HEK293 (cell line): ENCODE measurements at regions not wholly inside any gene's neighbourhood (a gene's known extent, or its start where the extent isn't known, plus 50 kb on each side); places are given as distances from the start of the nearest gene placed in this dataset.

ENCODE experiments used
- CTCF ChIA-PET: fragments of 350-600 bp; formaldehyde crosslinking; extraction: SDS; loops from one replicate; lab custom pipeline; 2021; ENCODE audit warnings: antibody characterized with exemption; lab: Yijun Ruan, JAX
- POLR2A ChIA-PET: fragments of 300-600 bp; formaldehyde crosslinking; extraction: SDS; loops from one replicate; lab custom pipeline; 2020; ENCODE audit warnings: antibody characterized with exemption, inconsistent platforms; lab: Yijun Ruan, JAX
- H3K27ac ChIP-seq: fragments of 200-500 bp; sonication (Bioruptor generic); 2 replicates; pipeline ENCODE4 v1.5.1; 2014; ENCODE audit warnings: low read depth, low read length, control low read depth, inconsistent platforms; ENCODE audit errors: extremely low read depth
- H3K36me3 ChIP-seq, 2 experiments: fragments of 200-500 bp in 1 of 2; sonication (Bioruptor generic) in 1 of 2; 1 replicate in 1 of 2; 2 replicates in 1 of 2; pipeline ENCODE4 v1.5.1; 2014 to 2017; ENCODE audit warnings: inconsistent platforms in 2 of 2, low read length in 2 of 2; ENCODE audit not compliant: control insufficient read depth in 2 of 2, insufficient read depth in 1 of 2
- H3K4me1 ChIP-seq: fragments of 200-500 bp; sonication (Bioruptor generic); 2 replicates; pipeline ENCODE4 v1.5.1; 2014; ENCODE audit warnings: mild to moderate bottlenecking, low read length, inconsistent platforms; ENCODE audit not compliant: control insufficient read depth, insufficient read depth
- H3K4me3 ChIP-seq: 2 replicates; pipeline ENCODE4 v1.5.1; 2011; ENCODE audit warnings: low read depth, mild to moderate bottlenecking, control low read depth, low read length, moderate library complexity
- H3K9me3 ChIP-seq: fragments of 200-500 bp; sonication (Bioruptor generic); 2 replicates; pipeline ENCODE4 v1.5.1; 2014; ENCODE audit warnings: low read depth, low read length, inconsistent platforms; ENCODE audit not compliant: control insufficient read depth, insufficient read depth
- GLIS1 ChIP-seq: fragments of 450-650 bp; formaldehyde crosslinking; IDR thresholded peaks from 2 replicates; pipeline ENCODE4 v1.5.1; 2016; ENCODE audit warnings: missing biosample characterization, missing genetic modification characterization
- HOXD13 ChIP-seq: sonication (generic); formaldehyde crosslinking; IDR thresholded peaks from 2 replicates; pipeline ENCODE4 v1.8.0; 2022; ENCODE audit warnings: missing genetic modification reagents, borderline replicate concordance
- KLF17 ChIP-seq: fragments of 450-650 bp; formaldehyde crosslinking; IDR thresholded peaks from 2 replicates; pipeline ENCODE4 v1.5.1; 2016; ENCODE audit warnings: missing biosample characterization, missing genetic modification characterization
- PRDM6 ChIP-seq: fragments of 450-650 bp; formaldehyde crosslinking; IDR thresholded peaks from 2 replicates; pipeline ENCODE4 v1.5.1; 2017; ENCODE audit warnings: missing biosample characterization, missing genetic modification characterization
- RBAK ChIP-seq: fragments of 450-650 bp; formaldehyde crosslinking; IDR thresholded peaks from 2 replicates; pipeline ENCODE4 v1.5.1; 2016; ENCODE audit warnings: missing biosample characterization, missing genetic modification characterization
- SALL2 ChIP-seq: fragments of 450-650 bp; formaldehyde crosslinking; IDR thresholded peaks from 2 replicates; pipeline ENCODE4 v1.5.0; 2017; ENCODE audit warnings: missing biosample characterization, mild to moderate bottlenecking, missing genetic modification characterization, borderline replicate concordance
- SCRT2 ChIP-seq: fragments of 450-650 bp; formaldehyde crosslinking; IDR thresholded peaks from 2 replicates; pipeline ENCODE4 v1.5.1; 2016; ENCODE audit warnings: missing biosample characterization, missing genetic modification characterization
- SETDB1 ChIP-seq: IDR thresholded peaks from one replicate; pipeline ENCODE4 v1.6.1; 2017; ENCODE audit warnings: mild to moderate bottlenecking, low read length, moderate library complexity, mixed read lengths; ENCODE audit not compliant: insufficient read length
- TCF7L2 ChIP-seq: IDR thresholded peaks from 2 replicates; pipeline ENCODE4 v1.6.1; 2011; ENCODE audit warnings: low read depth, mild to moderate bottlenecking, inconsistent platforms, low read length, moderate library complexity, borderline replicate concordance
- ZFP69B ChIP-seq: fragments of 450-650 bp; formaldehyde crosslinking; IDR thresholded peaks from 2 replicates; pipeline ENCODE4 v1.5.1; 2016; ENCODE audit warnings: missing biosample characterization, missing genetic modification characterization
- ZNF169 ChIP-seq: fragments of 450-650 bp; formaldehyde crosslinking; IDR thresholded peaks from 2 replicates; pipeline ENCODE4 v1.5.1; 2016; ENCODE audit warnings: missing biosample characterization, missing genetic modification characterization
- ZNF223 ChIP-seq: fragments of 450-650 bp; formaldehyde crosslinking; IDR thresholded peaks from 2 replicates; pipeline ENCODE4 v1.5.1; 2016; ENCODE audit warnings: missing biosample characterization, missing genetic modification characterization
- ZNF341 ChIP-seq: fragments of 450-650 bp; formaldehyde crosslinking; IDR thresholded peaks from 2 replicates; pipeline ENCODE4; 2016; ENCODE audit warnings: low read depth, missing biosample characterization, missing genetic modification characterization
- ZNF433 ChIP-seq: fragments of 450-650 bp; formaldehyde crosslinking; IDR thresholded peaks from 2 replicates; pipeline ENCODE4 v1.5.1; 2016; ENCODE audit warnings: missing biosample characterization, missing genetic modification characterization, low read depth
- ZNF555 ChIP-seq: fragments of 450-650 bp; formaldehyde crosslinking; conservative IDR thresholded peaks from 2 replicates; pipeline ENCODE4 v1.5.1; 2017; ENCODE audit warnings: missing biosample characterization, mild to moderate bottlenecking, missing genetic modification characterization, inconsistent platforms
- ZNF561 ChIP-seq: fragments of 450-650 bp; IDR thresholded peaks from 2 replicates; pipeline ENCODE4 v1.5.1; 2018; ENCODE audit warnings: missing biosample characterization, missing genetic modification characterization, borderline replicate concordance
- ZNF585B ChIP-seq: fragments of 450-650 bp; formaldehyde crosslinking; IDR thresholded peaks from 2 replicates; pipeline ENCODE4 v1.5.1; 2016; ENCODE audit warnings: missing biosample characterization, missing genetic modification characterization
- ZNF623 ChIP-seq: fragments of 450-650 bp; formaldehyde crosslinking; IDR thresholded peaks from 2 replicates; pipeline ENCODE4 v1.5.1; 2016; ENCODE audit warnings: missing biosample characterization, missing genetic modification characterization
- ZNF658 ChIP-seq: fragments of 450-650 bp; formaldehyde crosslinking; IDR thresholded peaks from 2 replicates; pipeline ENCODE4; 2016; ENCODE audit warnings: missing biosample characterization, missing genetic modification characterization
- ZNF677 ChIP-seq: fragments of 450-650 bp; IDR thresholded peaks from 2 replicates; pipeline ENCODE4 v1.5.0; 2018; ENCODE audit warnings: missing biosample characterization, mild to moderate bottlenecking, missing genetic modification characterization, moderate library complexity
- ZNF776 ChIP-seq: fragments of 450-650 bp; formaldehyde crosslinking; IDR thresholded peaks from 2 replicates; pipeline ENCODE4 v1.5.0; 2017; ENCODE audit warnings: missing biosample characterization, missing genetic modification characterization, borderline replicate concordance
- ZNF785 ChIP-seq: fragments of 450-650 bp; formaldehyde crosslinking; IDR thresholded peaks from 2 replicates; pipeline ENCODE4 v1.5.1; 2016; ENCODE audit warnings: missing biosample characterization, missing genetic modification characterization
- ZNF792 ChIP-seq: fragments of 450-650 bp; formaldehyde crosslinking; IDR thresholded peaks from 2 replicates; pipeline ENCODE4 v1.5.1; 2016; ENCODE audit warnings: missing biosample characterization, missing genetic modification characterization
- ZNF843 ChIP-seq: fragments of 450-650 bp; formaldehyde crosslinking; IDR thresholded peaks from 2 replicates; pipeline ENCODE4 v1.5.1; 2016; ENCODE audit warnings: missing biosample characterization, missing genetic modification characterization
- TF ChIP-seq, protein P1 (sequence below): fragments of 450-650 bp; formaldehyde crosslinking; IDR thresholded peaks from 2 replicates; pipeline ENCODE4 v1.5.1; 2016; ENCODE audit warnings: missing biosample characterization, missing genetic modification characterization
- TF ChIP-seq, protein P2 (sequence below): fragments of 450-650 bp; formaldehyde crosslinking; IDR thresholded peaks from 2 replicates; pipeline ENCODE4 v1.5.1; 2016; ENCODE audit warnings: missing biosample characterization, missing genetic modification characterization

DNA sequence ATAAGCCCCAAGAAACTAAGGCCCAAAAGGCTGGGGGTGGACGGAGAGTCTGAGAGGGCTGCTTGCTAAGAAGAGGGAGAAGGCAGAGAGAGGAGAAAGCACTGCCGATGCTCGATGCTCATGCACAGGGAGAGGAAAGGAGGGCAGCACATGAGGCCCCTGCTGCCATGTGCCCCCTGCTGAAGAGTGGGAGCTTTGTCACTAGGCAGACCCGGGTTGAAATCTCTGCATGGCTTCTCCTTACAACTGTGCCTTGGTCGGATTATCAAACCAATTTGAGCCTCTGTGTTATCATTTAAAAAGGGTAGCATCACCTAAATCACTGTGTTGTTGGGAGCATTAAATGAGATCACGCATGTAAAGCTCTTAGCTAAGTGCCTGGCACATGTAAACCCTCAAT is 330.5 kb downstream of the NXPE2 start:
- Histone ChIP-seq H3K9me3 (no peaks in the 10 kb centered on the region), H3K36me3 (no peaks in the 10 kb centered on the region), H3K4me3 (no peak overlapping the region), H3K4me1 (no peaks in the 10 kb centered on the region), H3K27ac (no peak overlapping the region)
- ChIA-PET CTCF (no interaction called here), POLR2A (no interaction called here)
- no peak for TF ChIP-seq RBAK
- TF ChIP-seq SCRT2: no peak
- TF ChIP-seq, protein P1, sequence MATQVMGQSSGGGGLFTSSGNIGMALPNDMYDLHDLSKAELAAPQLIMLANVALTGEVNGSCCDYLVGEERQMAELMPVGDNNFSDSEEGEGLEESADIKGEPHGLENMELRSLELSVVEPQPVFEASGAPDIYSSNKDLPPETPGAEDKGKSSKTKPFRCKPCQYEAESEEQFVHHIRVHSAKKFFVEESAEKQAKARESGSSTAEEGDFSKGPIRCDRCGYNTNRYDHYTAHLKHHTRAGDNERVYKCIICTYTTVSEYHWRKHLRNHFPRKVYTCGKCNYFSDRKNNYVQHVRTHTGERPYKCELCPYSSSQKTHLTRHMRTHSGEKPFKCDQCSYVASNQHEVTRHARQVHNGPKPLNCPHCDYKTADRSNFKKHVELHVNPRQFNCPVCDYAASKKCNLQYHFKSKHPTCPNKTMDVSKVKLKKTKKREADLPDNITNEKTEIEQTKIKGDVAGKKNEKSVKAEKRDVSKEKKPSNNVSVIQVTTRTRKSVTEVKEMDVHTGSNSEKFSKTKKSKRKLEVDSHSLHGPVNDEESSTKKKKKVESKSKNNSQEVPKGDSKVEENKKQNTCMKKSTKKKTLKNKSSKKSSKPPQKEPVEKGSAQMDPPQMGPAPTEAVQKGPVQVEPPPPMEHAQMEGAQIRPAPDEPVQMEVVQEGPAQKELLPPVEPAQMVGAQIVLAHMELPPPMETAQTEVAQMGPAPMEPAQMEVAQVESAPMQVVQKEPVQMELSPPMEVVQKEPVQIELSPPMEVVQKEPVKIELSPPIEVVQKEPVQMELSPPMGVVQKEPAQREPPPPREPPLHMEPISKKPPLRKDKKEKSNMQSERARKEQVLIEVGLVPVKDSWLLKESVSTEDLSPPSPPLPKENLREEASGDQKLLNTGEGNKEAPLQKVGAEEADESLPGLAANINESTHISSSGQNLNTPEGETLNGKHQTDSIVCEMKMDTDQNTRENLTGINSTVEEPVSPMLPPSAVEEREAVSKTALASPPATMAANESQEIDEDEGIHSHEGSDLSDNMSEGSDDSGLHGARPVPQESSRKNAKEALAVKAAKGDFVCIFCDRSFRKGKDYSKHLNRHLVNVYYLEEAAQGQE: no peak
- no peak for TF ChIP-seq ZNF677 (tag by site-specific recombination)
- TF ChIP-seq ZNF785: no peak

DNA sequence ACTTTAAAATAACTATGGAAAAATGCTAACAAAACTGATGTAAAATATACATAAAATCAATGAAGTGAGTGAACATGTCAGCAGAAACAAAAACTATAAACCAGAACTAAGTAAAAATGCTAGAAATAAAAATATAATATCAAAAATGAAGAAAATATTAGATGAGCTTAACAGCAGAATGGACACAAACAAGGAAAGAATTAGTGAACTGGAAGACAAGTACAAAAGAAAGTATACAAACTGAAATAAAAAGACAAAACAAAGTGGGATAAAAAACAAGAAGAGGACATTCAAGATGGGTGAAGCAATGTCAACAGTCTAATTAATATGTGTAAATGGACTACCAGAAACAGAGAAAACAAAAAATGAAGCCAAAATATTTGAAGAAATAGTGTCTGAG is 339.2 kb downstream of the NXPE2 start:
- Histone ChIP-seq H3K4me1 (no peaks in the 10 kb centered on the region), H3K4me3 (no peak overlapping the region), H3K9me3 (no peaks in the 10 kb centered on the region), H3K36me3 (no peaks in the 10 kb centered on the region), H3K27ac (no peak overlapping the region)
- ChIA-PET POLR2A (no interaction called here), CTCF (no interaction called here)
- peak; percentile 61 for TF ChIP-seq SETDB1
- TF ChIP-seq, protein P2, sequence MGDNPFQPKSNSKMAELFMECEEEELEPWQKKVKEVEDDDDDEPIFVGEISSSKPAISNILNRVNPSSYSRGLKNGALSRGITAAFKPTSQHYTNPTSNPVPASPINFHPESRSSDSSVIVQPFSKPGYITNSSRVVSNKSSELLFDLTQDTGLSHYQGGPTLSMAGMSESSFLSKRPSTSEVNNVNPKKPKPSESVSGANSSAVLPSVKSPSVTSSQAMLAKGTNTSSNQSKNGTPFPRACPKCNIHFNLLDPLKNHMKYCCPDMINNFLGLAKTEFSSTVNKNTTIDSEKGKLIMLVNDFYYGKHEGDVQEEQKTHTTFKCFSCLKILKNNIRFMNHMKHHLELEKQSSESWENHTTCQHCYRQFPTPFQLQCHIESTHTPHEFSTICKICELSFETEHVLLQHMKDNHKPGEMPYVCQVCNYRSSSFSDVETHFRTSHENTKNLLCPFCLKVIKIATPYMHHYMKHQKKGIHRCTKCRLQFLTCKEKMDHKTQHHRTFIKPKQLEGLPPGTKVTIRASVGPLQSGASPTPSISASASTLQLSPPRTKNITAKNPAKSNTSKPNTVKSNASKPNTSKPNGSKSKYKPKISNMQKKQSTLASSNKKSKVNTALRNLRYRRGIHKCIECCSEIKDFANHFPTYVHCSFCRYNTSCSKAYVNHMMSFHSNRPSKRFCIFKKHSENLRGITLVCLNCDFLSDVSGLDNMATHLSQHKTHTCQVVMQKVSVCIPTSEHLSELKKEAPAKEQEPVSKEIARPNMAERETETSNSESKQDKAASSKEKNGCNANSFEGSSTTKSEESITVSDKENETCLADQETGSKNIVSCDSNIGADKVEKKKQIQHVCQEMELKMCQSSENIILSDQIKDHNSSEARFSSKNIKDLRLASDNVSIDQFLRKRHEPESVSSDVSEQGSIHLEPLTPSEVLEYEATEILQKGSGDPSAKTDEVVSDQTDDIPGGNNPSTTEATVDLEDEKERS (tag by site-specific recombination): no peak

GRCh38 chr11:115030166-115030565 is 351.8 kb downstream of the NXPE2 start:
- TF ChIP-seq TCF7L2 (no peak), ZNF555 (tag by site-specific recombination) (no peak), ZFP69B (tag by site-specific recombination) (no peak), ZNF223 (no peak), ZNF792 (tag by site-specific recombination) (no peak), HOXD13 (CRISPR knock-in tag) (no peak), ZNF433 (tag by site-specific recombination) (no peak), ZNF623 (tag by site-specific recombination) (no peak), ZNF169 (tag by site-specific recombination) (no peak), SALL2 (tag by site-specific recombination) (no peak), PRDM6 (tag by site-specific recombination) (no peak), ZNF658 (no peak), ZNF561 (tag by site-specific recombination) (no peak), ZNF341 (tag by site-specific recombination) (no peak), ZNF843 (tag by site-specific recombination) (no peak), ZNF585B (tag by site-specific recombination) (no peak), KLF17 (tag by site-specific recombination) (no peak), GLIS1 (tag by site-specific recombination) (no peak), ZNF776 (tag by site-specific recombination) (no peak)
- TF ChIP-seq, all 188 proteins: peak for 0
- ChIA-PET POLR2A (no interaction called here), CTCF (no interaction called here)
- H3K4me3 ChIP-seq: no peak overlapping the region
- H3K27ac ChIP-seq: no peak overlapping the region
- no peaks in the 10 kb centered on the region for H3K4me1 ChIP-seq
- no peaks in the 10 kb centered on the region for H3K9me3 ChIP-seq
- H3K36me3 ChIP-seq: no peaks in the 10 kb centered on the region
